Adrenal gland (tissue), 9 donors: ENCODE measurements at regions not wholly inside any gene's neighbourhood (a gene's known extent, or its start where the extent isn't known, plus 50 kb on each side); places are given as distances from the start of the nearest gene placed in this dataset.

ENCODE experiments used
- DNase-seq, 7 donors: peaks; one replicate each; pipeline ENCODE4 v3.0.0-alpha.2; 2019 to 2020
- H3K27ac ChIP-seq, 5 donors: fragments of 200-600 bp; sonication (generic) in 4 of 5; 1 replicate in 3 of 5; 2 replicates in 2 of 5; pipeline versions ENCODE4 v1.5.1 to v1.8.0; 2016 to 2020; ENCODE audit warnings: mild to moderate bottlenecking in 1 of 5
- H3K27me3 ChIP-seq: fragments of 200-600 bp; 2 replicates; pipeline ENCODE4 v1.8.0; 2021
- H3K36me3 ChIP-seq, 2 donors: fragments of 200-600 bp; replicated peaks in 1 of 2; 1 replicate in 1 of 2; 2 replicates in 1 of 2; pipeline versions ENCODE4 v1.5.1 to v1.8.0; 2018 to 2022
- H3K4me1 ChIP-seq, 2 donors: fragments of 200-600 bp; replicated peaks in 1 of 2; 1 replicate in 1 of 2; 2 replicates in 1 of 2; pipeline versions ENCODE4 v1.5.1 to v1.8.0; 2018 to 2021
- H3K4me3 ChIP-seq, 4 donors: fragments of 200-600 bp; sonication (generic) in 3 of 4; one replicate each; pipeline ENCODE4 v1.5.1; 2016 to 2018
- H3K9me3 ChIP-seq, 3 donors: fragments of 200-600 bp; sonication (generic) in 1 of 3; replicated peaks in 1 of 3; 1 replicate in 2 of 3; 2 replicates in 1 of 3; pipeline versions ENCODE4 v1.5.1 to v1.8.0; 2016 to 2021
- POLR2A ChIP-seq, 2 donors: fragments of 450-650 bp; IDR thresholded peaks; one replicate each; pipeline ENCODE4 v1.6.1; 2017; ENCODE audit warnings: antibody characterized with exemption in 2 of 2, mild to moderate bottlenecking in 2 of 2, moderate library complexity in 1 of 2
- WGBS, 4 donors: extraction: QIAGEN DNeasy Blood & Tissue Kit in 2 of 4; methylation state at CpG; one replicate each; pipeline versions ENCODE4 v1.1.5 to v1.1.7; 2013 to 2017; 5-methylcytosine and 5-hydroxymethylcytosine counted together
- intact Hi-C, 2 donors: fragments of 100-400 bp; cut with DNase I; formaldehyde crosslinking; loops; one replicate each; pipeline versions ENCODE4 v1.14.1 to v1.15.0; 2022 to 2023
- TF ChIP-seq, protein P1 (sequence below), 6 experiments: fragments of 450-650 bp in 4 of 6; fragments of 200-600 bp in 2 of 6; sonication (generic) in 1 of 6; IDR thresholded peaks; 1 replicate in 5 of 6; 2 replicates in 1 of 6; pipeline versions ENCODE4 v1.5.1 to v1.8.0; 2016 to 2021; ENCODE audit warnings: antibody characterized with exemption in 6 of 6, mild to moderate bottlenecking in 2 of 6, moderate library complexity in 1 of 6
- donor health status: healthy with polysubstance abuse.
- donor health status: Bipolar disorder and iron deficiency.
- donor health status: DM: yes; HTN: yes; CAD: no.
- donor health status: DM: no; HTN: no; CAD: no.
- donor health status: DM: no; HTN: no; CAD: no.

DNA sequence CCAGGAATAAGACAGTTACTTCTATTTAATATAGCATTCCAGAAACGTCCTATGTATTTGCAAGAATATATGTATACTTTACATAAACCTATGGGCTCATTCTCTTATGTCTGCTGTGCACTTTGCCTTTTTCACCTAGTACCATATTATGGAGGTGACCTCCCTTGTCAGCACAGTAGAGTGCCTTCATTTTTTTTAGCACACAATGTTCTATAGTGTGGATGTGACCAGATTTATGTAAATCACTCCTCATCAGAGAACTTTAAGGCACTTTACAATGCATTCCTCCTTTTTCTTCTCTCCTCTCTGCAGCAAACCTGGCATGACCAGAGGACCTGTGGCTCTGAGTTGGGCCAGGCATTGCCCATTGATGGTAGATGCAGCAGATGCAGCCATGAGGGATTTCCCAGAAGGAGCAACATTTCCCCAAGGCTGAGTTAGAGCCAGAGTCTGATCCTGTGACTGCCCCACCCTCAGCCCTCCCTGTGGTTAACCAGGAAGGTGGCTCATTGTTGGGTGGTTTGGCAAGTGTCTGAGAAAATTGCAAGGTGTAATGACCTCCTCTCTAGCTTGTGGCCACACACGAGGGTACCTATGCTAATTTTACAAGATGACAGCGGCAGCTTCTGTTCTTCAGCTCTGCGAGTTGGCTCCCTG is 76.5 kb upstream of the DLX2 start:
- H3K4me1 ChIP-seq, result no peaks in the 10 kb centered on the region
- 58 to 73% (median 62%) methylated on average over 4 of the region's 4 CpGs for WGBS, 4 donors
- H3K9me3 ChIP-seq, result no peaks in the 10 kb centered on the region
- no peaks in the 10 kb centered on the region for H3K36me3 ChIP-seq
- intact Hi-C loops, result no loop called here
- no peaks in the 10 kb centered on the region for H3K27me3 ChIP-seq
- no peak overlapping the region for H3K27ac ChIP-seq
- TF ChIP-seq, protein P1, sequence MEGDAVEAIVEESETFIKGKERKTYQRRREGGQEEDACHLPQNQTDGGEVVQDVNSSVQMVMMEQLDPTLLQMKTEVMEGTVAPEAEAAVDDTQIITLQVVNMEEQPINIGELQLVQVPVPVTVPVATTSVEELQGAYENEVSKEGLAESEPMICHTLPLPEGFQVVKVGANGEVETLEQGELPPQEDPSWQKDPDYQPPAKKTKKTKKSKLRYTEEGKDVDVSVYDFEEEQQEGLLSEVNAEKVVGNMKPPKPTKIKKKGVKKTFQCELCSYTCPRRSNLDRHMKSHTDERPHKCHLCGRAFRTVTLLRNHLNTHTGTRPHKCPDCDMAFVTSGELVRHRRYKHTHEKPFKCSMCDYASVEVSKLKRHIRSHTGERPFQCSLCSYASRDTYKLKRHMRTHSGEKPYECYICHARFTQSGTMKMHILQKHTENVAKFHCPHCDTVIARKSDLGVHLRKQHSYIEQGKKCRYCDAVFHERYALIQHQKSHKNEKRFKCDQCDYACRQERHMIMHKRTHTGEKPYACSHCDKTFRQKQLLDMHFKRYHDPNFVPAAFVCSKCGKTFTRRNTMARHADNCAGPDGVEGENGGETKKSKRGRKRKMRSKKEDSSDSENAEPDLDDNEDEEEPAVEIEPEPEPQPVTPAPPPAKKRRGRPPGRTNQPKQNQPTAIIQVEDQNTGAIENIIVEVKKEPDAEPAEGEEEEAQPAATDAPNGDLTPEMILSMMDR (IDR thresholded peaks at IDR 0.05), result no peak
- TF ChIP-seq POLR2A (IDR thresholded peaks at IDR 0.05), result no peak
- DNase-seq, result no peak
- no peak overlapping the region for H3K4me3 ChIP-seq

DNA sequence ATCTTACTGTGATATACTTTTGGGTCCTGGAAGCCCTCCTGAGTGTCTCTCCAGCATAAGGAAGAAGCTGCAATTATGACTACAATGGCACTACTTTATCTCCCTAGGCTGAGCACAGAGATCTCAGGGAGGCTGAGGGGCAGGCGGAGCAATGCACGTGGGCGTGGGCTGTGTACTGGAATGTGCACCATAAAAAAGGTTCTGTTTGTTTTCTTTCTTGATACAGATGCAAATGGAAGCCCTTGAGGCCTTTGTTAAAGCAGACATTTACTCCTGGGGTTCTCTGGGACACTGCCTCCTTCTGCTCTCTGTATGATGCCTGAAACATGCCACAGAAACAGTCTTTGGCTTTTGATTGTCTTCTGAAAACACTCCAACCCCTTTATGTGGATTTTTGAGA is 79.1 kb upstream of the DLX2 start:
- Histone ChIP-seq H3K4me1 (no peaks in the 10 kb centered on the region), H3K27ac (no peak overlapping the region), H3K9me3 (peaks cover 0 to 4% (median 0%) of the 10 kb centered on the region in 3 donors), H3K4me3 (no peak overlapping the region), H3K27me3 (no peaks in the 10 kb centered on the region), H3K36me3 (no peaks in the 10 kb centered on the region)
- TF ChIP-seq, protein P1 (IDR thresholded peaks at IDR 0.05), result no peak
- no peak for TF ChIP-seq POLR2A (IDR thresholded peaks at IDR 0.05)
- intact Hi-C loops, result no loop called here
- 53 to 75% (median 65%) methylated on average over 3 of the region's 3 CpGs for WGBS, 4 donors
- no peak for DNase-seq

DNA sequence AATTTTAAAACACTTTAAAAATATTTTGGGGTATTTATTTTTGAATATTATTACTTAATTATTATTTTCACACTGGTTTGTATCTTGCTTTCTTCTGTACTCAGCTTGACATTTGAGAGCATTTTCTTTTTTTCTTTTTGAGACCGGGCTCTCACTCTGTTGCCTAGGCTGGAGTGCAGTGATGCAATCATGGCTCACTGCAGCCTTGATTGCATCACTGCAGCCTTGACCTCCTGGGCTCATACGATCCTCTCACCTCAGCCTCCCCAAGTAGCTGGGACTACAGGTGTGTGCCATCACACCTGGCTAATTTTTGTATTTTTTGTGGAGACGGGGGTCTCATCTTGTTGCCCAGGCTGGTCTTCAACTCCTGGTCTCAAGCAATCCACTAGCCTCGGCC is 79.9 kb upstream of the DLX2 start:
- intact Hi-C loops, result no loop called here
- Histone ChIP-seq H3K4me3 (no peak overlapping the region), H3K27me3 (no peaks in the 10 kb centered on the region), H3K36me3 (no peaks in the 10 kb centered on the region), H3K27ac (no peak overlapping the region), H3K4me1 (no peaks in the 10 kb centered on the region), H3K9me3 (peaks cover 0 to 4% (median 0%) of the 10 kb centered on the region in 3 donors)
- DNase-seq, result no peak
- 56 to 76% (median 72%) methylated on average over 4 of the region's 4 CpGs for WGBS, 4 donors
- TF ChIP-seq POLR2A (IDR thresholded peaks at IDR 0.05), result no peak
- TF ChIP-seq, protein P1 (IDR thresholded peaks at IDR 0.05), result no peak

DNA sequence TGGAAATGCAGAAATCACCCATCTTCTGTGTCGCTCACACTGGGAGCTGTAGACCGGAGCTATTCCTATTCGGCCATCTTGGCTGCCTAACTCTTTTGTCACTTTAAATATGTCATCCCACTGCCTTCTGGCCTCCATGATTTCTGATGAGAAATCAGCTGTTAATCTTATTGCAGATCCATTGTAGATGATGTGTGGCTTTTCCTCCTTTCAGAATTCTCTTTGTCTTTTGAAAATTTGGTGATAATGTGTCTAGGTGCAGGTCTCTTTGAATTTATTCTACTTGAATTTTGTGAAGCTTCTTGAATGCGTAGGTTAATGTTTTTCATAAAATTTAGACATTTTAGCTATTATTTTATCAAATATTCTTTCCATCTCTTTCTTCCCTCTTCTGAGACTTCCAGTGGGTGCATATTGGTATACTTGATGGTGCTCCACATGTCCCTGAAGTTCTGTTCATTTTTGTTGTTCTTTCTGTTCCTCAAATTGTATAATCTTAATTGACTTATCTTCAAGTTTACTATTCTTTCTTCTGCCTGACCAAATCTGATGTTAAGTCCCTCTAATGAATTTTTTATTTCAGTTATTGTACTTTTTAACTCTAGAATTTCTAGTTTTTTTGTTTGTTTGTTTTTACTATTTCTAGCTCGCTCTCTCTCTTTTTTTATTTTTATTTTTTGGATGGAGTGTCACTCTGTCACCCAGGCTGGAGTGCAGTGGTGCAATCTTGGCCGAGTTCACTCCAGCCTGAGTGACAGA is 90.8 kb upstream of the DLX2 start:
- DNase-seq, result no peak
- Histone ChIP-seq H3K27ac (no peak overlapping the region), H3K9me3 (peaks cover 0 to 19% (median 0%) of the 10 kb centered on the region in 3 donors), H3K27me3 (no peaks in the 10 kb centered on the region), H3K36me3 (no peaks in the 10 kb centered on the region), H3K4me3 (no peak overlapping the region), H3K4me1 (no peaks in the 10 kb centered on the region)
- 86 to 97% (median 88%) methylated on average over 6 of the region's 6 CpGs for WGBS, 4 donors
- intact Hi-C loops, result no loop called here
- TF ChIP-seq, protein P1 (IDR thresholded peaks at IDR 0.05), result no peak
- TF ChIP-seq POLR2A (IDR thresholded peaks at IDR 0.05), result no peak
